GM12872 (cell line): ENCODE measurements at regions not wholly inside any gene's neighbourhood (a gene's known extent, or its start where the extent isn't known, plus 50 kb on each side); places are given as distances from the start of the nearest gene placed in this dataset.

Experiments used
- TF ChIP-seq, protein P1 (sequence below): IDR thresholded peaks from 3 replicates; pipeline ENCODE4 v1.5.1; 2011; ENCODE audit warnings: low read depth, mild to moderate bottlenecking, low read length, moderate library complexity; ENCODE audit not compliant: insufficient read depth

- TF ChIP-seq, protein P1, sequence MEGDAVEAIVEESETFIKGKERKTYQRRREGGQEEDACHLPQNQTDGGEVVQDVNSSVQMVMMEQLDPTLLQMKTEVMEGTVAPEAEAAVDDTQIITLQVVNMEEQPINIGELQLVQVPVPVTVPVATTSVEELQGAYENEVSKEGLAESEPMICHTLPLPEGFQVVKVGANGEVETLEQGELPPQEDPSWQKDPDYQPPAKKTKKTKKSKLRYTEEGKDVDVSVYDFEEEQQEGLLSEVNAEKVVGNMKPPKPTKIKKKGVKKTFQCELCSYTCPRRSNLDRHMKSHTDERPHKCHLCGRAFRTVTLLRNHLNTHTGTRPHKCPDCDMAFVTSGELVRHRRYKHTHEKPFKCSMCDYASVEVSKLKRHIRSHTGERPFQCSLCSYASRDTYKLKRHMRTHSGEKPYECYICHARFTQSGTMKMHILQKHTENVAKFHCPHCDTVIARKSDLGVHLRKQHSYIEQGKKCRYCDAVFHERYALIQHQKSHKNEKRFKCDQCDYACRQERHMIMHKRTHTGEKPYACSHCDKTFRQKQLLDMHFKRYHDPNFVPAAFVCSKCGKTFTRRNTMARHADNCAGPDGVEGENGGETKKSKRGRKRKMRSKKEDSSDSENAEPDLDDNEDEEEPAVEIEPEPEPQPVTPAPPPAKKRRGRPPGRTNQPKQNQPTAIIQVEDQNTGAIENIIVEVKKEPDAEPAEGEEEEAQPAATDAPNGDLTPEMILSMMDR: no peak
Measured at GRCh38 chr5:171509467-171509866, 90.0 kb downstream of the FGF18 start.

- TF ChIP-seq, protein P1: no peak
Measured at GRCh38 chr5:171512397-171512796, 93.0 kb downstream of the FGF18 start.

GRCh38 chr5:171513591-171513990, 94.1 kb downstream of the FGF18 start:
- TF ChIP-seq, protein P1: no peak

DNA sequence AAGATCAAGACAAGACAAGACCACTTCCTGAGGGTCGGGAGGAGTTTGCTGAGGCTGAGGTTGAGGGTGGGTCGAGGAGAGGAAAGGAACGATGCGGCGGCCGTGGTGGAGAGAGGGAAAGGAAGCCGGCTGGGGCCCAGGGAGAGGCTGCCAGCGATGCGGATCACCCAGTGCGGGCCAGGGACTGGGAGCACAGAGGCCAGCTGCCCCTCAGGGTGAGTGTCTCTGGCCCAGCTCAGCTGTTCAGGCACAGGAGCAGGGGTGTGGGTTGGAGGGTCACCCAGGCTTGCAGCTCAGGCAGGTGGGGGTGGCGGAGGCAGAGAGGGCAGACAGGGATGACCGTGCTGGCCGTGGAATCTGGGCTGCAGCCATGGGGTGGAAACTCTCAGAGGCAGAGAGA, 99.5 kb downstream of the FGF18 start:
- TF ChIP-seq, protein P1: no peak

DNA sequence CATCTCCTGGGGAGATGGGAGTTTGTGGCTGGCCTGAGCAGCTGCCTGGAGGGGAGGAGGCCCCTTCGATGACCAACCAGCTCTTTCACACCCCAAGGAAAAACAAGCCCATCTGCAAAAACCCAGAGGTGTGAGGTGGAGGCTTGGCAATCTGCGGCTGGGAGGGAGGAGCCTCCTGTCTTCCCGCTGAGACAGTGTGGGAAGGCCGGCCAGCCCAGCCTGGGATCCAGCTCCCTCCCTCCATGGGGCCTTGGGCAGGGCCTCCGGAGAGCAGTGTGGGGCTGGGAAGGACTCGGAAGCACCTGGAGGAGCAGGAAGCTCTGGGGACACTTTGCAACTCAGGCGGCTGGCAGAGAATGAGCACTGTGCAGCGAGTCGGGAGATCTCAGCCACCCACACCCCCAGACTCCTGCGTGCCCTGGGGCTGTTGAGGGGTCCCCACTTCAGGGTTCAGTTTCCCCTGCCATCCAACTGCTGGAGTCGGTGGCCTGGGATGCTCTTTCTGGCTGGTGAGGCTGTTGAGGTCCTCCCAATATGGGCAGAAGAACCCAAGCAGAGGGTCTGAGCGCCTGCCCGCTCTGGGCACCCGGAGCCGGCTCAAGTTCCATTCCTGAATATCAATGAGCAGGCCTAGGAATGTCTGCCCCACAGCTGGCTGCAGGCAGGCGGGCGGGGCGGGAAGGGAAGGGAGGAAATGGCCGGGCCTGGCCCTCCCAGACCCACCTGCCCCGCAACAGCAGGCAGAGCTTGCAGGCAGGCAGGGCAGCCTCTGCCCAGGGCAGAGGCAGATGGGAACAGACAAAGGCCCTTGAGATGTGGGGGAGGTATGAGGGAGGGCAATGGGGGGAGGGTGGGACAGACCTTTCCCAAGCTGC, 101.1 kb downstream of the FGF18 start:
- TF ChIP-seq, protein P1: no peak

DNA sequence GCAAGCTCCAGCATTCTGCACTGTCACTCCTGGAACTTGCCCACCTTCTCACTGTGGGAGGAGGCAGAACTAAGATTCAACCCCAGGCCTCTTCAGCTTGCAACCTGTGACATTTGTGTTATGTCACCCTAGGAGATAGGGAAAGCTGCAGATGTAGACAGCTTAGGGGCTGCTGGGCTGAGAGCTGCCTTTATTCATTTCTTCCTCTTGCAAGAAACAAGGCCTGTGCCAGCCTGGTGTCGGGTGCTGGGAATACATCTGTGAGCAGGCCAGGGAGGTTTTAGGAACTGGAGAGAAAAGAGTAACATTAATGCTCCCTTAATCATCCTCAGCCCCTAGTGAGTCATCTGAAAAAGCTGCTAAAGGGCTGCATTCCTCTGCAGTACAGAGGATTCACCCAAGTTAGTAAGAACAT, 101.8 kb downstream of the FGF18 start:
- TF ChIP-seq, protein P1: no peak

- TF ChIP-seq, protein P1: no peak
Measured at GRCh38 chr5:171521679-171522078, 102.2 kb downstream of the FGF18 start.
